ENCODE measurements at regions not wholly inside any gene's neighbourhood (a gene's known extent, or its start where the extent isn't known, plus 50 kb on each side); places are given as distances from the start of the nearest gene placed in this dataset.

DNA sequence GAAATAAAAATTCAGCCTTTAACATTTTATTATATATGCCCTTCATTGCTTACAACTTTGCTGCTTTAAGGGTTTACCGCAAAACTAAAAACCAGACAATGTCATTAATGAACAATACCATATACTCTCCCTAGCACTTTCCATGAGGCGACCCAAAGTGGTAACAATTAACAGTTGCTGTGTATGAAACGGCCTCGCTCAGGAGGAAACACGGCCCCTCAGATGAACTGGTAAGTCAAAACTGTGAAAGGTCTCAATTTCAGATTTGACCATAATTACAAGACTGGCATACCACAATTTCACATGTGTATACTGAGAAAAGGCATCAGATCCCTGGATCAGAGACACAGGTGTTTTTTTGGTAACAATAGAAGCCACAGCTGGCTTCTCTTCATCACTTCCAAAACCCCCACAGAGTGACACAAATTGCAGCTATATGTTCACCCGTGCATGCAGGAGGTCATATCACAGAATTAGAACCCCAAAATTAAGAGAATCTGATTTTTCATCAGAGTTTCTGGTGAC is 611.9 kb upstream of the ADAMTS5 start:
- no peaks in the 10 kb centered on the region for H3K36me3 Mint-ChIP-seq
- no peak for ATAC-seq (ENCODE audit: low read depth)

DNA sequence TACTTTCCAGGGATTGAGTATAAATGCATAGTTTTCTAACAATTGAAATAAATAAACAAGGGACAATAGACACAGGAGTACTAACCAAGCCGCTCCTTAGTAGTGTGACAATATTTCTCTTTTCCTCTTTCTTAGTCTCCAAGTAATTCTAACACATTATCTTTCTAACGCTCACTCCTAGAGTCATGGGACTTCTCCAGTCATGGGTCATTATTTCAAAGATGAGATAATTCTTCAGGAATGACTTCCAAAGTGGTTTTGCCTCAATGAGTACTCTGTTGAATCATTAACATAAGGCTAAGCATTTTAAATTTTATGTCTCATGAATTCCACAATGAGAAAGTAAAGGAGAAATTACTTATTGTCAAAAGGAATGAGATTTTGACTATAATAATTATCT is 605.8 kb upstream of the ADAMTS5 start:
- Mint-ChIP-seq H3K9me3 (no peaks in the 10 kb centered on the region), H3K4me1 (no peaks in the 10 kb centered on the region), H3K4me3 (no peak overlapping the region), H3K27ac (no peak overlapping the region), H3K36me3 (no peaks in the 10 kb centered on the region), H3K27me3 (no peaks in the 10 kb centered on the region)
- DNase-seq (no peak), ATAC-seq (ENCODE audit: low read depth) (no peak)
- POLR2A ChIA-PET, result no interaction called here

More for the DNA sequence above, 611.9 kb upstream of the ADAMTS5 start:
- Mint-ChIP-seq H3K27me3 (no peaks in the 10 kb centered on the region), H3K27ac (no peak overlapping the region), H3K4me3 (no peak overlapping the region), H3K9me3 (no peaks in the 10 kb centered on the region), H3K4me1 (no peaks in the 10 kb centered on the region)
- DNase-seq, result no peak
- POLR2A ChIA-PET, result no interaction called here

DNA sequence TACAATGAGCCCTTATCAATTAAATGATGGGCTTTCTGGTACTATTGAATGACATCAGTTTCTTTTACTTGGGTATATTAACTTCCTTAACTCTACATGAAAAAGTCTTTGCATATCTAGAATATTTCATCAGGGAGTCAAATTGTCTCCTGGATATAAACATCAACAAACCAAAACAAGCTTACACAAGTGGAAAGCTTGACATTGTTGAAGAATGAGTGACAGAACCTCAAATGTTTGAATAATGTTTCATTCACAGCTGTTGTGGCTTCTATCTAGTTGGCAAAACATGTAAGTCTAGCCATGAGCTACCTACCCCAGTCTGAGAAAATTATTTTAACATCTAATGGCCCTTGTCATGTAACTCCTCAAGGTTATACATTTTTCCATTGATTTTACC is 604.8 kb upstream of the ADAMTS5 start:
- H3K36me3 Mint-ChIP-seq, result no peaks in the 10 kb centered on the region
- DNase-seq (no peak), ATAC-seq (ENCODE audit: low read depth) (no peak)
- H3K4me3 Mint-ChIP-seq, result no peak overlapping the region
- no peaks in the 10 kb centered on the region for H3K27me3 Mint-ChIP-seq
- POLR2A ChIA-PET, result no interaction called here
- H3K9me3 Mint-ChIP-seq, result no peaks in the 10 kb centered on the region
- no peak overlapping the region for H3K27ac Mint-ChIP-seq
- no peaks in the 10 kb centered on the region for H3K4me1 Mint-ChIP-seq

DNA sequence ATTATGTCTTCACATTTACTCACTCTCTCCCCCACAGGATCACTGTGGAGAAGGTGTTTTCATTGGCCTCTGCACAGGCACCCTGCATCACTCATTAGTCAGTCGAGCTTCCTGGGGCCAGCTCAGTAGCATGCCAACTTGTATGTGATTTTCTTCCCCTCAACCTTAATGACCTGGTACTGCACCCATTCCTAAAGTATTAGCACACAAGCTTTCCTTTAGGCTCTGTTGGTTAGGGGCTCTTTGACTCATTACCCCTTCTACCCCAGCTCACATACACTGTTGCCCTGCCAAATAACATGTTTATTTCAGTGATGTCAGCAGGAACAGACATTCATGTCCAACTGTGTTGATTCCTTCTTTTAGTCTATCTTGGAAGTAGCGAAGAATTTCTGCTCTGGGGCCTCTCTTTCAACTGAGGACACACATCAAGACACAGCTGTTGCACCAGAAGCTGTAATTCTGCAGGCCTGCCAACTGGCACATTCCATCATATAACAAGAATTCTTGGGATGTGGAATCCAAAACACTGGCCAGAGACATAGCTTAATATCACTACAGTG is 603.5 kb upstream of the ADAMTS5 start:
- no peak for ATAC-seq (ENCODE audit: low read depth)
- Mint-ChIP-seq H3K4me3 (no peak overlapping the region), H3K9me3 (no peaks in the 10 kb centered on the region), H3K27ac (no peak overlapping the region), H3K27me3 (no peaks in the 10 kb centered on the region), H3K4me1 (no peaks in the 10 kb centered on the region), H3K36me3 (no peaks in the 10 kb centered on the region)
- POLR2A ChIA-PET, result no interaction called here
- DNase-seq, result no peak

GRCh38 chr21:27569831-27570230 is 602.9 kb upstream of the ADAMTS5 start:
- POLR2A ChIA-PET, result no interaction called here
- ATAC-seq (ENCODE audit: low read depth) (no peak), DNase-seq (no peak)
- H3K36me3 Mint-ChIP-seq, result no peaks in the 10 kb centered on the region
- H3K4me1 Mint-ChIP-seq, result no peaks in the 10 kb centered on the region
- H3K27me3 Mint-ChIP-seq, result no peaks in the 10 kb centered on the region
- no peaks in the 10 kb centered on the region for H3K9me3 Mint-ChIP-seq
- H3K4me3 Mint-ChIP-seq, result no peak overlapping the region
- H3K27ac Mint-ChIP-seq, result no peak overlapping the region

DNA sequence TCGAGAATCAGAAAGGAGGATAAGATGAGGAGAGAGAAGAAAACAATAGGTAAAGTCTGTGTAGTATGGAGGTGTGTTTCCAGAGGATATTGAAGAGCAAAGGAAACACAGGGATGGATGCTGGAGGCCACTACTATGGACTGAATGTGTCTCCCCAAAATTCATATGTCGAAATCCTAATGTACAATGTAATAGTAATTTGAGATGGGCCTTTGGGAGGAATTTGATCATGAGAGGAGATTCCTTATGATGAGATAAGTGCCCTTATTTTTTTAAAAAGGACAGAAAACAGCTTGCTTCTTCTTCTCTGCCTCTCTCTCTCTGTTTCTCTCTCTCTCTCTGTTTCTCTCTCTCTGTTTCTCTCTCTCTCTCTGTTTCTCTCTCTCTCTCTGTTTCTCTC is 602.2 kb upstream of the ADAMTS5 start:
- ATAC-seq (ENCODE audit: low read depth) (no peak), DNase-seq (no peak)
- H3K4me3 Mint-ChIP-seq, result no peak overlapping the region
- POLR2A ChIA-PET, result no interaction called here
- no peaks in the 10 kb centered on the region for H3K36me3 Mint-ChIP-seq
- H3K27me3 Mint-ChIP-seq, result no peaks in the 10 kb centered on the region
- H3K27ac Mint-ChIP-seq, result no peak overlapping the region
- H3K4me1 Mint-ChIP-seq, result no peaks in the 10 kb centered on the region
- no peaks in the 10 kb centered on the region for H3K9me3 Mint-ChIP-seq

DNA sequence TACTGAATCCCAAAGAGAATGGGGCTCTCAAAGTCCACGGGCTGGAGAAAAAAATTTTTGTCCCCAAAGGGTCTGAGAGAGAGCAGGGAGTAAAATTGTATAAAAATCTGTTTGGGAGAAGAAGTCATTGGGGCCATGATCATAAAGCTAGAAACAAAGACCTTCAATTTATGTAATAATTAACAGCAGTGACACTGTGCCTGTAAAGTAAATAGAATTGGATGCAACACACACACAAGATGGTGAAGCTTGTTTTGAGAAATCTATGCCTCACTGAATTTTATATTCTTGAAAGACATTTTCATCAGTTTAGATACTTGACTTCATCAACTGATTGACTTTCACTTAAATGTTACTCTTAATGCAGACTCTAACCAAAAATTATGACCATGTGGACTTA is 600.5 kb upstream of the ADAMTS5 start:
- no peaks in the 10 kb centered on the region for H3K4me1 Mint-ChIP-seq
- H3K36me3 Mint-ChIP-seq, result no peaks in the 10 kb centered on the region
- POLR2A ChIA-PET, result no interaction called here
- ATAC-seq (ENCODE audit: low read depth) (no peak), DNase-seq (no peak)
- no peaks in the 10 kb centered on the region for H3K9me3 Mint-ChIP-seq
- H3K4me3 Mint-ChIP-seq, result no peak overlapping the region
- H3K27ac Mint-ChIP-seq, result no peak overlapping the region
- no peaks in the 10 kb centered on the region for H3K27me3 Mint-ChIP-seq

- no peaks in the 10 kb centered on the region for H3K27me3 Mint-ChIP-seq
- H3K9me3 Mint-ChIP-seq, result no peaks in the 10 kb centered on the region
- DNase-seq (no peak), ATAC-seq (ENCODE audit: low read depth) (no peak)
- H3K27ac Mint-ChIP-seq, result no peak overlapping the region
- H3K4me3 Mint-ChIP-seq, result no peak overlapping the region
- H3K4me1 Mint-ChIP-seq, result no peaks in the 10 kb centered on the region
- H3K36me3 Mint-ChIP-seq, result no peaks in the 10 kb centered on the region
- POLR2A ChIA-PET, result no interaction called here
These were observed 599.6 kb upstream of the ADAMTS5 start for GRCh38 chr21:27566521-27566920.

- H3K9me3 Mint-ChIP-seq, result no peaks in the 10 kb centered on the region
- POLR2A ChIA-PET, result no interaction called here
- H3K4me3 Mint-ChIP-seq, result no peak overlapping the region
- DNase-seq (no peak), ATAC-seq (ENCODE audit: low read depth) (no peak)
- H3K27me3 Mint-ChIP-seq, result no peaks in the 10 kb centered on the region
- H3K4me1 Mint-ChIP-seq, result no peaks in the 10 kb centered on the region
- no peaks in the 10 kb centered on the region for H3K36me3 Mint-ChIP-seq
- H3K27ac Mint-ChIP-seq, result no peak overlapping the region
These were observed 598.5 kb upstream of the ADAMTS5 start for GRCh38 chr21:27565364-27565763.

DNA sequence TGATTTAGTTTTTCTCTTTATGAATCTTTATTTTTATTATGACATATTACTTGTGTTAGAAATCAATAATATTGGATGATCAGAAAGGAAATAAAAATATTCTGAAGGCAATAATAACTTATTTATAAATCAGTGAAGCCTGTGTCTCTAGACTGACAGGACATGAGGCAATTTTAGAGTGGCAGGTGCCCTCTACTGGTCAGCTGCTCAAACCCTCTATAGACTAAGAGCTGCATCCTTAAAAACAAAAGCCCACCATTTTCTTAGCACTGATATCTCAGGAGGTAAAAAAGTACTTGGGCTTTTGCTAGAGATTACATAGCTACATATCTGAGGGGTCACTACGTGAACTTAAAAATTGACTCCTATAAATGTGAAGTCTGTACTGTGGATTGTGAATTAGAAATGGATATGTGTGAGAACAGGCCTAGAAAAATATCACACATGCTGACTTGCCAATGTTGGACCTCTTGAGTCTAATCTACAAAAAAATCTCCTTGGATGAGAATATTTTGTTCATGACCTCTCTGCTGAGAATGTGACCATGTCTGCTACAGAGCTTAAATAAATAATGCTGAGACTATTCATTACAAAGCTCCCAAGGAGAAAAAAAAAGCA is 597.9 kb upstream of the ADAMTS5 start:
- no peak for DNase-seq
- POLR2A ChIA-PET, result no interaction called here
- Mint-ChIP-seq H3K4me3 (no peak overlapping the region), H3K27ac (no peak overlapping the region), H3K9me3 (no peaks in the 10 kb centered on the region), H3K4me1 (no peaks in the 10 kb centered on the region), H3K36me3 (no peaks in the 10 kb centered on the region), H3K27me3 (no peaks in the 10 kb centered on the region)
- no peak for ATAC-seq (ENCODE audit: low read depth)

GRCh38 chr21:27562303-27562702 is 595.4 kb upstream of the ADAMTS5 start:
- no peaks in the 10 kb centered on the region for H3K4me1 Mint-ChIP-seq
- H3K36me3 Mint-ChIP-seq, result no peaks in the 10 kb centered on the region
- H3K4me3 Mint-ChIP-seq, result no peak overlapping the region
- no peak for ATAC-seq (ENCODE audit: low read depth)
- POLR2A ChIA-PET, result no interaction called here
- H3K27me3 Mint-ChIP-seq, result no peaks in the 10 kb centered on the region
- no peak overlapping the region for H3K27ac Mint-ChIP-seq
- no peaks in the 10 kb centered on the region for H3K9me3 Mint-ChIP-seq
- DNase-seq, result no peak

DNA sequence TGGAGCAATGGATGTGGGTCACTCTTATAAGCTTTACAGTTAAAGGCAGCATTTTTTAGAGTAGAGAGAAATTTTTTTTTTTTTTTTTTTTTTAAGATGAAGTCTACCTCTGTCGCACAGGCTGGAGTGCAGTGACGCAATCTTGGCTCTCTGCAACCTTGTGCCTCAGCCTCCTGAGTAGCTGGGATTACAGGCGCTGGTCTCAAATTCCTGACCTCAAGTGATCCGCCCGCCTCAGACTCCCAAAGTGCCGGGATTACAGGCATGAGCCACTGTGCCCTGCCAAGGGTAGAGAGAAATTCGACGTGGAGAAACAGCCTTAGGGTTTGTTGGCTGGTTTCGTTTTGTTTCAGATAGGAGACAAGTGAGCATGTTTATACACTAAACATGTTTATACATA is 594.2 kb upstream of the ADAMTS5 start:
- POLR2A ChIA-PET, result no interaction called here
- DNase-seq, result no peak
- no peak overlapping the region for H3K4me3 Mint-ChIP-seq
- ATAC-seq (ENCODE audit: low read depth), result no peak
- H3K9me3 Mint-ChIP-seq, result no peaks in the 10 kb centered on the region
- no peaks in the 10 kb centered on the region for H3K27me3 Mint-ChIP-seq
- H3K27ac Mint-ChIP-seq, result no peak overlapping the region
- H3K4me1 Mint-ChIP-seq, result no peaks in the 10 kb centered on the region
- H3K36me3 Mint-ChIP-seq, result no peaks in the 10 kb centered on the region

- Mint-ChIP-seq H3K27me3 (no peaks in the 10 kb centered on the region), H3K27ac (no peak overlapping the region), H3K9me3 (no peaks in the 10 kb centered on the region), H3K4me3 (no peak overlapping the region), H3K4me1 (no peaks in the 10 kb centered on the region), H3K36me3 (no peaks in the 10 kb centered on the region)
- DNase-seq (no peak), ATAC-seq (ENCODE audit: low read depth) (no peak)
- POLR2A ChIA-PET, result no interaction called here
These were observed 590.5 kb upstream of the ADAMTS5 start for GRCh38 chr21:27557356-27557755.

DNA sequence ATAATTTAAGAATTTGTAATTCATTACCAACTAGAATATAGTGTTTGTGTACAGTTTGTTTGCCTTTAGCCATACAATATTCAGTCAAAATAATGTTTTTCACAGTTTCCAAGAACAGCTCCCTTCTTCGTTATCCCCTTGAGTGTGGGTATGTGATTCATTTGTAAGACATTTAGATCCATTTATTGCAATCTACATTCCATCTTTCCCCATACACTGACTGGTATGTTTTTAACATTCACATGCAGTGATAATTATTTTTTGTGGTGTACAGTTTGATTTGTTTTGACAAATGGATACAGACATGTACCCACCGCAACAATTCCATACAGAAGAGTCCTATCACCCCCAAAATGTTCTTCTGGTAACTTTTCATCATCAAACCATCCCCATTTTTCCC is 589.1 kb upstream of the ADAMTS5 start:
- Mint-ChIP-seq H3K36me3 (no peaks in the 10 kb centered on the region), H3K27me3 (no peaks in the 10 kb centered on the region), H3K27ac (no peak overlapping the region), H3K9me3 (no peaks in the 10 kb centered on the region), H3K4me3 (no peak overlapping the region), H3K4me1 (no peaks in the 10 kb centered on the region)
- POLR2A ChIA-PET, result no interaction called here
- ATAC-seq (ENCODE audit: low read depth), result no peak
- DNase-seq, result no peak

GRCh38 chr21:27550287-27550686 is 583.4 kb upstream of the ADAMTS5 start:
- Mint-ChIP-seq H3K4me1 (no peaks in the 10 kb centered on the region), H3K27ac (no peak overlapping the region), H3K36me3 (no peaks in the 10 kb centered on the region), H3K27me3 (no peaks in the 10 kb centered on the region), H3K9me3 (no peaks in the 10 kb centered on the region), H3K4me3 (no peak overlapping the region)
- POLR2A ChIA-PET, result no interaction called here
- ATAC-seq (ENCODE audit: low read depth) (no peak), DNase-seq (no peak)
